Natural killer cell (primary cell): ENCODE measurements at regions not wholly inside any gene's neighbourhood (a gene's known extent, or its start where the extent isn't known, plus 50 kb on each side); places are given as distances from the start of the nearest gene placed in this dataset.

Source experiments
- ATAC-seq, 3 donors: fragments of 150-1000 bp in 2 of 3; fragments of 200-7000 bp in 1 of 3; cut with Tn5 transposase; 1 replicate in 1 of 3; 2 replicates in 2 of 3; pipeline ENCODE4 v1.10.0; 2021; ENCODE audit warnings: mild to moderate bottlenecking in 2 of 3, moderate library complexity in 2 of 3
- DNase-seq, 2 donors: peaks; one replicate each; pipeline versions ENCODE4 v3.0.0 to v3.0.0-alpha.2; 2013 to 2021; ENCODE audit warnings: mixed read lengths in 1 of 2
- H3K27ac ChIP-seq: one replicate; pipeline ENCODE4 v1.5.1; 2013; ENCODE audit warnings: mild to moderate bottlenecking, low read length
- H3K27me3 ChIP-seq: one replicate; pipeline ENCODE4 v1.6.1; 2013; ENCODE audit warnings: low read length; ENCODE audit not compliant: control insufficient read depth, insufficient read depth
- H3K36me3 ChIP-seq: one replicate; pipeline ENCODE4 v1.6.1; 2013; ENCODE audit warnings: low read length; ENCODE audit not compliant: control insufficient read depth, insufficient read depth
- H3K4me1 ChIP-seq: one replicate; pipeline ENCODE4 v1.6.1; 2013; ENCODE audit warnings: low read length; ENCODE audit not compliant: control insufficient read depth, insufficient read depth
- H3K4me3 ChIP-seq: one replicate; pipeline ENCODE4 v1.5.1; 2013; ENCODE audit warnings: low read length
- H3K9me3 ChIP-seq: one replicate; pipeline ENCODE4 v1.6.1; 2013; ENCODE audit warnings: low read length; ENCODE audit not compliant: control insufficient read depth, insufficient read depth
- H3K27ac Mint-ChIP-seq, 2 donors: one replicate each; pipeline ENCODE4 v1.8.0; 2022; ENCODE audit warnings: mild to moderate bottlenecking in 2 of 2, mixed read lengths in 2 of 2, moderate library complexity in 1 of 2
- H3K27me3 Mint-ChIP-seq, 2 donors: one replicate each; pipeline ENCODE4 v1.8.0; 2022; ENCODE audit warnings: low read depth in 2 of 2, mixed read lengths in 2 of 2
- H3K36me3 Mint-ChIP-seq: one replicate; pipeline ENCODE4 v1.8.0; 2022; ENCODE audit warnings: mixed read lengths
- H3K4me1 Mint-ChIP-seq, 2 donors: one replicate each; pipeline ENCODE4 v1.8.0; 2022; ENCODE audit warnings: mixed read lengths in 2 of 2
- H3K4me3 Mint-ChIP-seq: one replicate; pipeline ENCODE4 v1.8.0; 2022; ENCODE audit warnings: mild to moderate bottlenecking, moderate library complexity, mixed read lengths
- H3K9me3 Mint-ChIP-seq, 2 donors: one replicate each; pipeline ENCODE4 v1.8.0; 2022; ENCODE audit warnings: mixed read lengths in 2 of 2
- WGBS: methylation state at CpG from one replicate; pipeline ENCODE4 v1.1.7; 2013; ENCODE audit warnings: missing lambda C conversion rate; ENCODE audit not compliant: insufficient coverage; 5-methylcytosine and 5-hydroxymethylcytosine counted together
- intact Hi-C: fragments of 100-400 bp; cut with micrococcal nuclease; formaldehyde crosslinking; loops from one replicate; pipeline ENCODE4 v1.14.2; 2022
- TF ChIP-seq, protein P1 (sequence below): fragments of 200-600 bp; IDR thresholded peaks from one replicate; pipeline ENCODE4 v1.8.0; 2022; ENCODE audit warnings: antibody characterized with exemption

DNA sequence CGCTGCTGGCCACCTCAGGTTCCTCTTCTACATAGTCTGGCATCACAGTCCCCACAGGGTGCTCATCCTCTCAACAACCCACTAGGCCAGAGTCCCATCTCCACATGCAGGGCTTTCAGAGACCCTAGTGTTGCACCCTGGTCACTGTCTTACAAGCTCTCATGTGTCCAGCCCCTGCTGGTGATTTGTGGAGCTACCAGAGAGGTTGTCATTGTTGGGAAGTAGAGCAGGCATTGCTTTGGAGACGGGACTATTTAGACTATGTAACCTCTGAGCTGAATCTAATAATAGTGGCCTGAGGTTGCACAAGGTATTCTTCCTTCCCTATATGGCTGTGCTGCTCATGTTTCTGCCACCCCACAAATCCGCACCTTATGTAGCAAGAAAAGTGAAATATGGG, 135.3 kb upstream of the VWC2 start:
- no peak for ATAC-seq

DNA sequence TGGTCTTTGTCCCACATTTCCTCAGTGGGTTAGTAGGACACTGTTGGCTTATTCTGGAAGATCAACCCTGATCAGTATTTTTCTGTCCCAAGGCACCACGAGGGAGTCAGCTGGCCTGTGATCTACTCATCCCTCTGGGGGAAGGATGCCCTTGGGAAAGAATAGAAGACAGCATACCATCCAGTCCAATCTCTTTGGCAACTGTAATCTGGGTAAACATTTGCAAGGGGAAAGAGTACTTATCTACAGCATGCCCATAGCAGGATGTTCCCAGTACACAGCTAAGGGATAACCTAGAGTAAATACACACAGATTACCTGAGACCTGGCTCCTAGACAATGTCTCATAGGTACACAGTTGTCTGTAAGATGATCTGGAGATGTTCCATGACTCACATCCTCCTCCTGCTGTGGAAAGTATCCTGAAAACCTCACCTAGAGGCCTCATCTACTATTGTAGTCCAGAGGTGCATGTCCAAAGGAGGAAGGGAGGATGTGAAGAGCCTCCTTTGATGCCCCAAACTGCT, 134.3 kb upstream of the VWC2 start:
- intact Hi-C loops = no loop called here
- H3K4me3 ChIP-seq = no peak overlapping the region
- no peaks in the 10 kb centered on the region for H3K36me3 ChIP-seq
- Mint-ChIP-seq H3K27ac (no peak overlapping the region), H3K4me3 (no peak overlapping the region), H3K4me1 (no peaks in the 10 kb centered on the region), H3K9me3 (peaks cover 3% of the 10 kb centered on the region in 2 donors), H3K36me3 (no peaks in the 10 kb centered on the region), H3K27me3 (no peaks in the 10 kb centered on the region)
- no peaks in the 10 kb centered on the region for H3K4me1 ChIP-seq
- TF ChIP-seq, protein P1, sequence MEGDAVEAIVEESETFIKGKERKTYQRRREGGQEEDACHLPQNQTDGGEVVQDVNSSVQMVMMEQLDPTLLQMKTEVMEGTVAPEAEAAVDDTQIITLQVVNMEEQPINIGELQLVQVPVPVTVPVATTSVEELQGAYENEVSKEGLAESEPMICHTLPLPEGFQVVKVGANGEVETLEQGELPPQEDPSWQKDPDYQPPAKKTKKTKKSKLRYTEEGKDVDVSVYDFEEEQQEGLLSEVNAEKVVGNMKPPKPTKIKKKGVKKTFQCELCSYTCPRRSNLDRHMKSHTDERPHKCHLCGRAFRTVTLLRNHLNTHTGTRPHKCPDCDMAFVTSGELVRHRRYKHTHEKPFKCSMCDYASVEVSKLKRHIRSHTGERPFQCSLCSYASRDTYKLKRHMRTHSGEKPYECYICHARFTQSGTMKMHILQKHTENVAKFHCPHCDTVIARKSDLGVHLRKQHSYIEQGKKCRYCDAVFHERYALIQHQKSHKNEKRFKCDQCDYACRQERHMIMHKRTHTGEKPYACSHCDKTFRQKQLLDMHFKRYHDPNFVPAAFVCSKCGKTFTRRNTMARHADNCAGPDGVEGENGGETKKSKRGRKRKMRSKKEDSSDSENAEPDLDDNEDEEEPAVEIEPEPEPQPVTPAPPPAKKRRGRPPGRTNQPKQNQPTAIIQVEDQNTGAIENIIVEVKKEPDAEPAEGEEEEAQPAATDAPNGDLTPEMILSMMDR = no peak
- ATAC-seq = no peak
- H3K9me3 ChIP-seq = no peaks in the 10 kb centered on the region
- no peaks in the 10 kb centered on the region for H3K27me3 ChIP-seq
- no peak overlapping the region for H3K27ac ChIP-seq
- WGBS = 38% methylated on average over 1 of the region's 1 CpG
- DNase-seq = no peak

More for the DNA sequence above, 135.3 kb upstream of the VWC2 start:
- TF ChIP-seq, protein P1 = no peak
- Mint-ChIP-seq H3K9me3 (peaks cover 3% of the 10 kb centered on the region in 2 donors), H3K4me1 (no peaks in the 10 kb centered on the region), H3K27ac (no peak overlapping the region), H3K36me3 (no peaks in the 10 kb centered on the region), H3K4me3 (no peak overlapping the region), H3K27me3 (no peaks in the 10 kb centered on the region)
- 35% methylated on average over 2 of the region's 3 CpGs for WGBS
- Histone ChIP-seq H3K27ac (no peak overlapping the region), H3K27me3 (no peaks in the 10 kb centered on the region), H3K4me1 (no peaks in the 10 kb centered on the region), H3K36me3 (no peaks in the 10 kb centered on the region), H3K9me3 (no peaks in the 10 kb centered on the region), H3K4me3 (no peak overlapping the region)
- no peak for DNase-seq
- intact Hi-C loops = no loop called here

DNA sequence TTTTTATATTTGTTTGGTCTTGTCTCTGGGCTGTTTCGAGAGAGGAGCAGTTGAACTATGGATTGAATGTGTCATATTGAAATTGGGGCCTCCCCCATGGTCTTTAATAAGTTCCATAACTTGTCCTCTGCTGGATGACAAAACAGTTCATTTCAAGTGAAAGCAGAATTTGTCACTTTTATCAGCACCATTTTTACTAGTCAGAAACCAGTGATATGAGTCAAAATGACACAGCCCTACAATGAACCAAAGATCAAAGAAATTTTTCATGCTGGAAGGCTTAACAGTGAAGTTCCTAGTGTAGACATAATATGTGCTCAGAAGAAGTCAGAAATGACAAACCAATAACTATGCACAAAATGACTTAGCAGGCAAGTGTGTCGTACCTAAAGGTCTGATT, 133.6 kb upstream of the VWC2 start:
- intact Hi-C loops = no loop called here
- no peak overlapping the region for H3K27ac Mint-ChIP-seq
- H3K27me3 Mint-ChIP-seq = no peaks in the 10 kb centered on the region

DNA sequence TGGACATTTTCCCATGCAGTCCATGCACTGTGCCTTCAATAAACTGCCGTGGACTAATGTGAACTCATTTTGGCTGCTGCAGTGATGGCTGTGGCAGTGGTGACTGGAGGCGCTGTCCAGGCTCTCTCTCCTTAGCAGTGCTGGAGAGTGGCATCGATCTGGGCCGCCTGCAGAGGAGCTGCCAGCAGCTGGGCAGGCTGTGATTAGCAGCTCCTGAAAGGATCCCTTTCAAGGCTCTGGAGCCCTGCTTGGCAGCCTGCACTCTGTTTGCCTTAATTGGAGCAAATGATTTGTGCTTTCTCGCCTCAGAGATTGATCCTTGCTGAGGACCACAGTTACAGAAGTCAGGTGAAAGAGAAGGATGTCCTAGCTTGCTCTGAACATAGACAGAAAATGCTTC, 130.1 kb upstream of the VWC2 start:
- H3K27ac ChIP-seq = no peak overlapping the region
- Mint-ChIP-seq H3K27ac (no peak overlapping the region), H3K4me3 (no peak overlapping the region), H3K27me3 (no peaks in the 10 kb centered on the region), H3K36me3 (no peaks in the 10 kb centered on the region), H3K4me1 (no peaks in the 10 kb centered on the region), H3K9me3 (peaks cover 0 to 3% of the 10 kb centered on the region in 2 donors)
- no peaks in the 10 kb centered on the region for H3K4me1 ChIP-seq
- no peak overlapping the region for H3K4me3 ChIP-seq
- intact Hi-C loops = no loop called here
- no peaks in the 10 kb centered on the region for H3K36me3 ChIP-seq
- WGBS = 79% methylated on average over 5 of the region's 5 CpGs
- TF ChIP-seq, protein P1 = no peak
- H3K9me3 ChIP-seq = no peaks in the 10 kb centered on the region
- DNase-seq = no peak
- no peak for ATAC-seq
- no peaks in the 10 kb centered on the region for H3K27me3 ChIP-seq

More for the DNA sequence above, 133.6 kb upstream of the VWC2 start:
- H3K9me3 Mint-ChIP-seq = peaks cover 3% of the 10 kb centered on the region in 2 donors
- Histone ChIP-seq H3K36me3 (no peaks in the 10 kb centered on the region), H3K27me3 (no peaks in the 10 kb centered on the region), H3K4me1 (no peaks in the 10 kb centered on the region), H3K27ac (no peak overlapping the region), H3K9me3 (no peaks in the 10 kb centered on the region), H3K4me3 (no peak overlapping the region)
- ATAC-seq = no peak
- no peak for DNase-seq
- TF ChIP-seq, protein P1 = no peak
- no peaks in the 10 kb centered on the region for H3K4me1 Mint-ChIP-seq
- WGBS = 82% methylated on average over 2 of the region's 2 CpGs
- no peak overlapping the region for H3K4me3 Mint-ChIP-seq
- H3K36me3 Mint-ChIP-seq = no peaks in the 10 kb centered on the region
